H9 (cell line): ENCODE measurements at regions not wholly inside any gene's neighbourhood (a gene's known extent, or its start where the extent isn't known, plus 50 kb on each side); places are given as distances from the start of the nearest gene placed in this dataset.

Source experiments
- DNase-seq: peaks from one replicate; pipeline ENCODE4 v3.0.0-alpha.2; 2017
- H2AFZ ChIP-seq: one replicate; pipeline ENCODE4 v1.6.1; 2013; ENCODE audit warnings: mild to moderate bottlenecking, low read length, control low read depth, moderate library complexity
- H2AK5ac ChIP-seq: 2 replicates; pipeline ENCODE4 v1.6.1; 2013; ENCODE audit warnings: low read length, control low read depth, mixed read lengths; ENCODE audit not compliant: insufficient read length
- H2BK120ac ChIP-seq: one replicate; pipeline ENCODE4 v1.6.1; 2013; ENCODE audit warnings: low read depth, mild to moderate bottlenecking, low read length, control low read depth, inconsistent platforms; ENCODE audit not compliant: poor library complexity, severe bottlenecking
- H2BK12ac ChIP-seq: 2 replicates; pipeline ENCODE4 v1.6.1; 2013; ENCODE audit warnings: low read length, control low read depth, mixed read lengths, low read depth; ENCODE audit not compliant: insufficient read length
- H2BK15ac ChIP-seq: 2 replicates; pipeline ENCODE4 v1.6.1; 2013; ENCODE audit warnings: low read depth, low read length, control low read depth
- H2BK20ac ChIP-seq: one replicate; pipeline ENCODE4 v1.6.1; 2013; ENCODE audit warnings: low read depth, mild to moderate bottlenecking, low read length, control low read depth, inconsistent platforms; ENCODE audit not compliant: poor library complexity, severe bottlenecking
- H2BK5ac ChIP-seq: 2 replicates; pipeline ENCODE4 v1.6.1; 2013; ENCODE audit warnings: low read length, control low read depth, mixed read lengths; ENCODE audit not compliant: insufficient read length
- H3K14ac ChIP-seq: 2 replicates; pipeline ENCODE4 v1.6.1; 2013; ENCODE audit warnings: low read length, control low read depth; ENCODE audit not compliant: insufficient read depth
- H3K18ac ChIP-seq: 2 replicates; pipeline ENCODE4 v1.6.1; 2013; ENCODE audit warnings: low read depth, mild to moderate bottlenecking, mixed read lengths, low read length, control low read depth; ENCODE audit not compliant: insufficient read length
- H3K23ac ChIP-seq: 2 replicates; pipeline ENCODE4 v1.6.1; 2013; ENCODE audit warnings: low read length, control low read depth, mixed read lengths, low read depth; ENCODE audit not compliant: insufficient read length
- H3K23me2 ChIP-seq: 2 replicates; pipeline ENCODE4 v1.6.1; 2013; ENCODE audit warnings: low read depth, mild to moderate bottlenecking, mixed read lengths, low read length, control low read depth; ENCODE audit not compliant: insufficient read length, poor library complexity, severe bottlenecking
- H3K27ac ChIP-seq: 2 replicates; pipeline ENCODE4 v1.5.1; 2013; ENCODE audit warnings: low read length, control low read depth, mixed read lengths, low read depth; ENCODE audit not compliant: insufficient read length
- H3K27me3 ChIP-seq: 2 replicates; pipeline ENCODE4 v1.6.1; 2013; ENCODE audit warnings: low read length, control low read depth, inconsistent platforms; ENCODE audit not compliant: insufficient read depth
- H3K4ac ChIP-seq: 2 replicates; pipeline ENCODE4 v1.6.1; 2013; ENCODE audit warnings: low read depth, mild to moderate bottlenecking, control low read depth, inconsistent platforms, low read length, moderate library complexity
- H3K4me1 ChIP-seq: 2 replicates; pipeline ENCODE4 v1.6.1; 2013; ENCODE audit warnings: low read length, control low read depth, inconsistent platforms; ENCODE audit not compliant: insufficient read depth
- H3K4me2 ChIP-seq: 2 replicates; pipeline ENCODE4 v1.6.1; 2013; ENCODE audit warnings: low read length, control low read depth, mixed read lengths; ENCODE audit not compliant: insufficient read length, insufficient read depth
- H3K56ac ChIP-seq: 2 replicates; pipeline ENCODE4 v1.6.1; 2013; ENCODE audit warnings: low read depth, mild to moderate bottlenecking, mixed read lengths, low read length, control low read depth; ENCODE audit not compliant: insufficient read length
- H3K79me1 ChIP-seq: 2 replicates; pipeline ENCODE4 v1.6.1; 2013; ENCODE audit warnings: low read depth, mild to moderate bottlenecking, moderate library complexity, low read length, control low read depth, inconsistent platforms; ENCODE audit not compliant: insufficient read depth, poor library complexity, severe bottlenecking
- H3K79me2 ChIP-seq: 2 replicates; pipeline ENCODE4 v1.6.1; 2013; ENCODE audit warnings: low read length, control low read depth, inconsistent platforms; ENCODE audit not compliant: insufficient read depth
- H3K9ac ChIP-seq: 2 replicates; pipeline ENCODE4 v1.6.1; 2013; ENCODE audit warnings: low read length, control low read depth, mixed read lengths; ENCODE audit not compliant: insufficient read length; ENCODE audit errors: extremely low read depth
- H3K9me3 ChIP-seq: one replicate; pipeline ENCODE4 v1.6.1; 2013; ENCODE audit warnings: low read depth, low read length, inconsistent platforms; ENCODE audit not compliant: control insufficient read depth
- H3T11ph ChIP-seq: one replicate; pipeline ENCODE4 v1.6.1; 2013; ENCODE audit warnings: mild to moderate bottlenecking, low read length, control low read depth, inconsistent platforms
- H4K20me1 ChIP-seq: one replicate; pipeline ENCODE4 v1.6.1; 2013; ENCODE audit not compliant: control insufficient read depth, insufficient read length, insufficient read depth
- H4K5ac ChIP-seq: 2 replicates; pipeline ENCODE4 v1.6.1; 2013; ENCODE audit warnings: low read depth, mild to moderate bottlenecking, mixed read lengths, low read length, control low read depth; ENCODE audit not compliant: insufficient read length
- H4K8ac ChIP-seq: replicated peaks from 2 replicates; pipeline ENCODE4 v1.6.1; 2013; ENCODE audit warnings: low read length, control low read depth, mixed read lengths, low read depth; ENCODE audit not compliant: insufficient read length
- H4K91ac ChIP-seq: 2 replicates; pipeline ENCODE4 v1.6.1; 2013; ENCODE audit warnings: low read depth, mild to moderate bottlenecking, moderate library complexity, mixed read lengths, low read length, control low read depth; ENCODE audit not compliant: insufficient read length
- H3K27ac Mint-ChIP-seq, 3 experiments: 2 replicates in 2 of 3; 3 replicates in 1 of 3; pipeline ENCODE4 v1.8.0; 2020 to 2021; ENCODE audit warnings: mixed read lengths in 3 of 3, mild to moderate bottlenecking in 1 of 3, moderate library complexity in 1 of 3
- H3K27me3 Mint-ChIP-seq: 2 replicates; pipeline ENCODE4 v1.8.0; 2021; ENCODE audit warnings: low read depth, mild to moderate bottlenecking, moderate library complexity, mixed read lengths
- H3K36me3 Mint-ChIP-seq, 3 experiments: 2 replicates in 2 of 3; 3 replicates in 1 of 3; pipeline ENCODE4 v1.8.0; 2020 to 2021; ENCODE audit warnings: low read depth in 3 of 3, mixed read lengths in 3 of 3; ENCODE audit not compliant: insufficient read depth in 1 of 3
- H3K4me1 Mint-ChIP-seq, 2 experiments: 2 replicates each; pipeline ENCODE4 v1.8.0; 2020; ENCODE audit warnings: mixed read lengths in 2 of 2
- H3K4me3 Mint-ChIP-seq, 2 experiments: 2 replicates in 1 of 2; 3 replicates in 1 of 2; pipeline ENCODE4 v1.8.0; 2020 to 2021; ENCODE audit warnings: mild to moderate bottlenecking in 2 of 2, mixed read lengths in 2 of 2, moderate library complexity in 1 of 2
- H3K9me3 Mint-ChIP-seq, 2 experiments: 2 replicates in 1 of 2; 3 replicates in 1 of 2; pipeline ENCODE4 v1.8.0; 2020; ENCODE audit warnings: mild to moderate bottlenecking in 2 of 2, mixed read lengths in 2 of 2, moderate library complexity in 1 of 2
- WGBS: extraction: QIAGEN DNeasy Blood & Tissue Kit; methylation state at CpG from one replicate; pipeline ENCODE4 v1.1.7; 2013; ENCODE audit warnings: missing lambda C conversion rate, low lambda C conversion rate, mixed read lengths; ENCODE audit not compliant: insufficient read length; ENCODE audit errors: extremely low coverage; 5-methylcytosine and 5-hydroxymethylcytosine counted together
- TF ChIP-seq, protein P1 (sequence below): fragments of 200-600 bp; sonication (generic); conservative IDR thresholded peaks from 3 replicates; pipeline ENCODE4 v1.8.0; 2021; ENCODE audit warnings: antibody characterized with exemption, mild to moderate bottlenecking

DNA sequence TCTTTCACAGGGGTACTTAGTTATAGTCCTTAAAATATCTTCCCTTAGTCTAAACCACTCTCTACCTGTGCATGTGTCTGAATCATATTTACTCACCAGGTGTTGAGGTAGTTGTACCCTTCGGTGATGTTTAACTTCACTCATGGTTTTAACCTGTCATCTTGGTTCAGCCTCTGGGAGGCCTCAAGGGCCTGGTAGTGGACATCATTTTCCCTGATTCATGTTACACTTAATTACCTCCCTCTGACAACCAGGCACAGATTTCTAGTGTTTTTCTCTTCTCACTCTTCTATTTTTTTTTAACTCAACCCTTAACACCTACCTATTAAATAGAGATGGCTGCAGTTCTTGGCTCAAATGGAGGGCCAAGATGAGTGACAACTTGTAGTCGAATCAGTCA, 505.4 kb downstream of the TMEM114 start:
- Histone ChIP-seq H3K27me3 (no peaks in the 10 kb centered on the region), H3K14ac (no peak overlapping the region), H2AK5ac (no peak overlapping the region), H3T11ph (no peak overlapping the region), H4K20me1 (no peaks in the 10 kb centered on the region), H2BK15ac (no peak overlapping the region), H2BK5ac (no peak overlapping the region), H4K91ac (no peak overlapping the region), H3K9ac (no peak overlapping the region), H3K23ac (no peak overlapping the region), H2BK20ac (no peak overlapping the region), H3K4me2 (no peak overlapping the region), H3K4ac (no peak overlapping the region), H3K23me2 (no peaks in the 10 kb centered on the region), H2BK12ac (no peak overlapping the region), H3K56ac (no peak overlapping the region), H3K4me1 (no peaks in the 10 kb centered on the region), H3K18ac (no peak overlapping the region), H4K5ac (no peak overlapping the region), H2BK120ac (no peak overlapping the region), H3K27ac (no peak overlapping the region), H3K79me1 (no peaks in the 10 kb centered on the region), H2AFZ (no peak overlapping the region), H3K79me2 (no peaks in the 10 kb centered on the region), H4K8ac (no peak overlapping the region), H3K9me3 (no peaks in the 10 kb centered on the region)
- no peaks in the 10 kb centered on the region for H3K36me3 Mint-ChIP-seq
- TF ChIP-seq, protein P1, sequence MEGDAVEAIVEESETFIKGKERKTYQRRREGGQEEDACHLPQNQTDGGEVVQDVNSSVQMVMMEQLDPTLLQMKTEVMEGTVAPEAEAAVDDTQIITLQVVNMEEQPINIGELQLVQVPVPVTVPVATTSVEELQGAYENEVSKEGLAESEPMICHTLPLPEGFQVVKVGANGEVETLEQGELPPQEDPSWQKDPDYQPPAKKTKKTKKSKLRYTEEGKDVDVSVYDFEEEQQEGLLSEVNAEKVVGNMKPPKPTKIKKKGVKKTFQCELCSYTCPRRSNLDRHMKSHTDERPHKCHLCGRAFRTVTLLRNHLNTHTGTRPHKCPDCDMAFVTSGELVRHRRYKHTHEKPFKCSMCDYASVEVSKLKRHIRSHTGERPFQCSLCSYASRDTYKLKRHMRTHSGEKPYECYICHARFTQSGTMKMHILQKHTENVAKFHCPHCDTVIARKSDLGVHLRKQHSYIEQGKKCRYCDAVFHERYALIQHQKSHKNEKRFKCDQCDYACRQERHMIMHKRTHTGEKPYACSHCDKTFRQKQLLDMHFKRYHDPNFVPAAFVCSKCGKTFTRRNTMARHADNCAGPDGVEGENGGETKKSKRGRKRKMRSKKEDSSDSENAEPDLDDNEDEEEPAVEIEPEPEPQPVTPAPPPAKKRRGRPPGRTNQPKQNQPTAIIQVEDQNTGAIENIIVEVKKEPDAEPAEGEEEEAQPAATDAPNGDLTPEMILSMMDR, result no peak
- H3K4me1 Mint-ChIP-seq, result no peaks in the 10 kb centered on the region
- no peak for DNase-seq
- H3K27me3 Mint-ChIP-seq, result no peaks in the 10 kb centered on the region; the same call in 1 of the 2 replicates
- no peak overlapping the region for H3K4me3 Mint-ChIP-seq
- H3K9me3 Mint-ChIP-seq, result no peaks in the 10 kb centered on the region
- WGBS, result no CpG with 5 or more reads among the region's 2 CpGs
- no peak overlapping the region for H3K27ac Mint-ChIP-seq
